GM12878 (cell line): ENCODE measurements at regions not wholly inside any gene's neighbourhood (a gene's known extent, or its start where the extent isn't known, plus 50 kb on each side); places are given as distances from the start of the nearest gene placed in this dataset.

Experiments
- CTCF ChIP-seq, 3 experiments: IDR thresholded peaks in 2 of 3; conservative IDR thresholded peaks in 1 of 3; 2 replicates each; pipeline ENCODE4 v1.5.1; 2011; ENCODE audit warnings: low read depth in 3 of 3, low read length in 3 of 3, mild to moderate bottlenecking in 3 of 3, control low read depth in 2 of 3, moderate library complexity in 2 of 3, inconsistent platforms in 1 of 3, mixed read lengths in 1 of 3; ENCODE audit not compliant: control insufficient read depth in 2 of 3, insufficient read depth in 1 of 3; ENCODE audit errors: extremely low read depth in 1 of 3
- MAX ChIP-seq: IDR thresholded peaks from 2 replicates; pipeline ENCODE4 v1.6.1; 2012; ENCODE audit warnings: low read depth, low read length, improper control_type of control experiment
- POLR2A ChIP-seq: IDR thresholded peaks from 2 replicates; pipeline ENCODE4 v1.6.1; 2011; ENCODE audit warnings: low read depth, mild to moderate bottlenecking, low read length
- RAD21 ChIP-seq: IDR thresholded peaks from 2 replicates; pipeline ENCODE4 v1.6.1; 2011; ENCODE audit warnings: mild to moderate bottlenecking, low read depth, low read length, moderate library complexity; ENCODE audit not compliant: insufficient read depth
- REST ChIP-seq: IDR thresholded peaks from 2 replicates; pipeline ENCODE4 v1.6.1; 2012; ENCODE audit warnings: mild to moderate bottlenecking, low read depth, low read length
- TARDBP ChIP-seq: IDR thresholded peaks from 2 replicates; pipeline ENCODE4 v1.6.1; 2016; ENCODE audit warnings: borderline replicate concordance

GRCh38 chr4:144507311-144508101 is 138.4 kb upstream of the HHIP start:
- TF ChIP-seq MAX, result no peak
- TF ChIP-seq CTCF (IDR thresholded peaks at IDR 0.05 in 2 of 3, conservative IDR thresholded peaks at IDR 0.05 in 1 of 3; ENCODE audit: control insufficient read depth in 2 of 3, extremely low read depth in 1 of 3, insufficient read depth in 1 of 3, low read depth in 3 of 3, low read length in 3 of 3), result no peak
- TF ChIP-seq REST, result no peak
- TF ChIP-seq TARDBP, result no peak
- TF ChIP-seq RAD21, result no peak
- TF ChIP-seq POLR2A, result no peak
